Myocyte (in vitro differentiated cells): ENCODE measurements at regions not wholly inside any gene's neighbourhood (a gene's known extent, or its start where the extent isn't known, plus 50 kb on each side); places are given as distances from the start of the nearest gene placed in this dataset.

Experiments used
- DNase-seq: peaks from one replicate; pipeline ENCODE4 v3.0.0-alpha.2; 2012; ENCODE audit warnings: low read depth

DNA sequence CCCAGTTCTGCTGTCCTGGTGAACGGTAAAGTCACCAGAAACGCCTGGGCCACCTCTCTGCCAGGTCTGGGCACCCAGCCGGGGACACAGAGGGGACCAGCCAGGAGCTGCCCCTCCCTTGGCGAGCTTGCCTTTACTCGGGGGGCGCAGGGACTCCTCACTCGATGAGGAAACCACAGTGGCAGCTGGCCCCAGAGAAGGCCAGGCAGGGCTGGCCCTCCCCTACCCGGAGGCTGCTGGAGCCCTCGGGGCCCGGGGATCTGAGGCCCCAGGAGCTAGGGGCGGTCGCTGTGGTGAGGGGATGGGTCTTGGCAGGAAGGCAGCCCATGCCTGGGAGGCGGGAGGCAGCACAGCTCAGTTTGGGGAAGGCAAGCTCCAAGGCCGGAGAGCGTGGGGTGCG lies 80.4 kb upstream of the SLCO4A1 start:
- DNase-seq, result peak; percentile 83

DNA sequence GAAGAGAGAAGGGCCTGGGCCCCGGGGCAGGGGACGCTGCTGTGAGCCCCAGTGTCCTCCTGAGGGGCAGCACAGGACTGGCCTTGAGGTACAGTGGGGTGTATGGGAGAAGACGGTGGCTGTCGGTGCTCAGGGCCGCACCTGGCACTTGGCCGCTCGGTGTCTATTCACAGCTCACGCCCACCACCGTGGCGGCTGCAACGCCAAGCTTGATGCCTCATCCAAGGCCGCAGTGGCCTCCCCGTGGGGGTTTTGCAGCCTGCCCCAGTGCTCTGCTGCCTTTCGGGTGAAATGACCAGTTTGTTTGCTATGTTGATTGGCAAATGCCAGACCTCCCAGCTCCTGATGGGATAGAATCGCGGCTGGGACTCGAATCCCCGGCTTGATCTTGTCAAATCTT lies 79.5 kb upstream of the SLCO4A1 start:
- DNase-seq, result peak; percentile 67

DNA sequence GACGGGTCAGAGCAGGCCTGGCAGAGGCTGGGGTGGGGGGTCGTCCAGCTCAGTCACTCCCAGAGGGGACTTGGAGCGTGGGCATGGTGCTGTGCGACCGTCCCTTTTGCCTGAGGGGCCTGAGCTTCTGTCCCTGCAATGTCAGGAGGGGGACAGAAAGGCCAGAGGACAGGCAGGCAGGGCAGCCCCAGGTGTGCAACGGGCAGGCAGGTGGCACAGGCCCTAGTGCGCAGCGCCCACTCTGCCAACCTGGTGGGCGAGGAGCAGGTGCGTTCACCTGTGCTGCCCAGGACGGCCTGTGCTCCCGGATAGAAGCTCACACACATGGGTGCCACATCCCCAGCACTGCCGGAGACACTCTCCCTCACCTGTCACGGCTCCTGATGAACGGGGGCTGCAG lies 78.7 kb upstream of the SLCO4A1 start:
- DNase-seq, result peak; percentile 9

DNA sequence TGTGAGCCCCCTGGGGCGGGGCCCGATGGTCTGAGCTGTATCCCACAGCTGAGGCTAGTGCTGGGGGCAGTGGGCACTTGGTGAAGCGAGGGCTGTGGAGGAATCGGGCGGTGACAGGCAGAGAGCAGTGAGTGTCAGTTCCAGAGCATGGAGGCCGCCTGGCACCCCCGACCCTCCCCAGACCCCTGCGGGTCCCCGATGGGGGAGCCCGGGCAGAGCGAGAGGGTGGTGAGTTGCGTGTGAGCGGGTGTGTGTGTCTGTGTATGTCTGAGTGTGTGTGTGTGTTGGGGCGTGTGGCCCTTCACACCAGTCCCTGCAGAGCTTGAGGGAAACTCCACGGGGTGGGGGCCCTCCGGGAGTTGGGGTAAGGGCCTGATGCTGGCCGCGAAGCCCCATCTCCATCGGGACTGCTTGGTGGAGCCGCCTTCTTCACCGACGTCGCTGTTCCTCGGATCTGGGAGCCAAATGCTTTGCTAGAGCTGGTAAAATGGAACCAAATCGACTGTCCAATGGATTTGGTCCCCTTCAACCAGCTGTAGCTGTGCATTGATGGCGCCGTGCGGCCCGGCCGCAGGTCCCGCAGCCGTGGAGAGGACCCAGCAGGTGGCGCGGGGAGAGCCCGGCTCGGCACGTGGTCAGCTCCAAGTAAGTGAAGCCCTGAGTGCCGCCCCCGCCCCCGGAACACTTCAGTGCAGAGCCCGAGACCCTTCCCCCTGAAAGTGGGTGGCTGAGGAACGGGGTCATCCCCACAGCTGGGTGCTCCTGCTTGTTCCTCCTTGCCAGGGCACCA lies 77.7 kb upstream of the SLCO4A1 start:
- no peak for DNase-seq

DNA sequence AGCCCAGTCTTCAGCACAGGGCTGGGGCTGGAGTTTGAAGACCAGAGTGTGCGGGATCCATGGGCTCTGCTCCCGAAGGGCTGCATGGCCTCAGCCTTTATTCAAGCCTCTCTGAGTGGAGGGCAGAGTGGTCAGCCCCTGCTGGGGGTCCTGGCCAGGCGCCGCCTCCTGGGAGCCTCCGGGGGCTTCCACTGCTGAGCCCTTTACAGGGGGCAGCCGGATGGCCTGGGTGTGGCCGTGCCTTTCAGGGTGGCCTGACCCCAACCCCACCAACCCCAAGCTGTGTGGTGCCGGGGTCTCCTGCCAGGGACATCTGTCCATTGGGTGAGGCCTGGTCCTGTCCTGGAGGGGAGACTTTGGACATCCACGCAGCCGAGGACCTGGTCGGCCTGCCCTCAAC lies 76.0 kb upstream of the SLCO4A1 start:
- DNase-seq, result no peak

DNA sequence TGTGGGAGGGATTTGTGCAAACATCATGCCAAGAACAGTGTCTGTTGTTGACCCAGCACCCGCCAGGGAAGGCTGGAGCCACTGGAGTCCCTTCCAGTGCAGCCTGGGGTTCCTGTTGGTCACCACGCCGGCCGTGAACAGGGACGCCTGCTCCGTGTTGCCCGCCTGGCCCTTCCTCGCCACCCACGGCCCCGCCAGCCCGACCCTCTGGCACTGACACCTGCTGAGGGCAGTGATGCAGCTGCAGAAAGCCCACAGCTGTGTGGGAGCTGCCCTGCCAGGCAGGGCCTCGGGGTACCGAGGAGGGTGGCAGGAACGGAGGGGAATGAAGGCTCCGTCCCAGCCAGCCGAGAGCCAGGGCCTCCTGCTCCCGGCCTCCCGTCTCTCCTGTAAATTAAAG lies 75.5 kb upstream of the SLCO4A1 start:
- no peak for DNase-seq

DNA sequence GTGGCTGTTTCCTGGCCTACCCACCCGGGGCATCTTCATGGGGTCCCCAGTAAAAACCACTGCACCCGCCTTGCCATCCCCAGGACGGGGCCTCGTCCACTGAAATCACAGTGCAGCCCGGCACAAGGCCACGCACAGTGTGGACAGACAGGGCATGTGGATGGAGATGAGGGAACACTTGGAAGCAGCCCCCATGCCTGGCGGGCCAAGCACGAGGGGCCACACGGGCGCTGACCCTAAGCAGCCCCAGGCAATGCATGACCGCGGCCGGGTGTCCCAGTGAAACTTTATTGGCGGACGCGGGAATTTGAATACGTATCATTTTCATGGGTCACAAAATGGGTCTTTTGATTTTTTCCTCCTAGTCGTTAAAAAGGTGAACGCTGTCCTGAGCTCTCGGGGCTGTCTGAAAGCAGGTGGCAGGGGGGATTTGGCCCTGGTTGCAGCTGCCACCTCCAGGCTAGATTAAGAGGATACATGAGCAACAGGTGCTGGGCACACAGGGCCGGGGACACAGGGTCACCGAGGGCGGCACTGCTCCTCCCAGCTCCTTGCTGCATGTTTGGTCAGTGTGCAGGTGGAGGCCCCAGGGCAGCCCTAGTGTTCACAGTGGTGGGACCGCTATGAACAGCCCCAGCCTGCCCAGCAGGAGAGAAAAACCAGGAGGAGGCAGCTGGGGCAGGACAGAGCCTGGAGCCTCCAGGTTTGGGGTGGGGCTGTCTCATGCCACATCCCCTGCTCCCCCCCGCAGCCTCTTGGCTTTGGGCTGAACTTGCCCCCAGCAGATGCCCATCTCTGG lies 74.9 kb upstream of the SLCO4A1 start:
- DNase-seq, result peak; percentile 91

DNA sequence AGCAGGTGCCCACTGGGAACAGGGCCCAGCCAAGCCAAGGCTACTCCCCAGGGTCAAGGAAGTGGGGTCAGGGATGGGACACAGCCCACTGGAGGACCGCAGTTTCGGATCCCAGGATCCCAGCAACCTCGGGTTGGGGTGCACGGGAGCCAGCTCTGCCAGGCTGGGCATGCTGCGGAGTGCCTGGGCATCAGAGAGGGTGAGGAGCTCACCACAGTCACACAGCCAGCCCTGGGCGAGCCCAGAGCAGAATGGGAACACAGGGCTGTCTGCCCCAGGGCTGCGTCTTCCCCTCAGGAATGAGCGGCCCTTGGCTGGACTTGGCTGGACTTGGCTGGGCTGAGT lies 74.3 kb upstream of the SLCO4A1 start:
- no peak for DNase-seq

DNA sequence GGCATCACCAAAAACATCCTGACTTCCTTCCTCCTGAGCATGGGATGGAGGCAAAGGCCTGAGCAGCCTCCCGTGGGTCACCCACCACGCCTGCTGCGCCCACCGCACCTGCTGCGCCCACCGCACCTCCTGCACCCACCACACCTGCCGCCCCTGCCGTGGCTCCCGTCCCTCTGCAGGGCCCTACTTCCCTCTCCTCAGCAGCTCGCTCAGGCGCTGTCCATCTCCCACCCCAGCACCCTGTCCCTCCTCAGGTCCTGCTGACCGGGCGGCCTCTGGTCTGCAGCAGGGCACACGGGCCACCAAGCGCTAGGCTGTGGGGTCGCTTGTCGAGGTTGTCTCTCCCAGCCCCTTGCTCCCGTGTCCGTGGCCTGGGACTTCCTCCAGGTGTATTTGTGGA lies 72.7 kb upstream of the SLCO4A1 start:
- no peak for DNase-seq

DNA sequence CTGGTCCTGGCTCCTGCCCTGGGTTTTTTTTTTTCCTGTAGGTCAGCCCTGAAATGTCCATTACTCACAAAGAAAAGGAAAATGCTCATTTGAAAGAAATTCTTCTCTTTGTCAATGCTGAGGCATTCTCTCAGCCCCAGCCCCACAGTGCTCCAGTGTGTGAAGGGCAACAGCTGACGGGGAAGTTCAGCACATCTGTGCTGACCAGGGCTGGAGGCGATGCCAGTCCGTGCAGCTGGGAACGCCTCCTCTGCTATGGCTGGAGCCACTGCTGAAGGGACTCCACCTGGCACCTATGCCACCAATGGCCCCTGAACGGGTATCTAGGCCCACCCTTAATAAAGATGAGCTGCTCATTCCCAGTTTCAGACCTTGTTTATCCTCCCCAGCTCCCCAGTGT lies 71.9 kb upstream of the SLCO4A1 start:
- no peak for DNase-seq

DNA sequence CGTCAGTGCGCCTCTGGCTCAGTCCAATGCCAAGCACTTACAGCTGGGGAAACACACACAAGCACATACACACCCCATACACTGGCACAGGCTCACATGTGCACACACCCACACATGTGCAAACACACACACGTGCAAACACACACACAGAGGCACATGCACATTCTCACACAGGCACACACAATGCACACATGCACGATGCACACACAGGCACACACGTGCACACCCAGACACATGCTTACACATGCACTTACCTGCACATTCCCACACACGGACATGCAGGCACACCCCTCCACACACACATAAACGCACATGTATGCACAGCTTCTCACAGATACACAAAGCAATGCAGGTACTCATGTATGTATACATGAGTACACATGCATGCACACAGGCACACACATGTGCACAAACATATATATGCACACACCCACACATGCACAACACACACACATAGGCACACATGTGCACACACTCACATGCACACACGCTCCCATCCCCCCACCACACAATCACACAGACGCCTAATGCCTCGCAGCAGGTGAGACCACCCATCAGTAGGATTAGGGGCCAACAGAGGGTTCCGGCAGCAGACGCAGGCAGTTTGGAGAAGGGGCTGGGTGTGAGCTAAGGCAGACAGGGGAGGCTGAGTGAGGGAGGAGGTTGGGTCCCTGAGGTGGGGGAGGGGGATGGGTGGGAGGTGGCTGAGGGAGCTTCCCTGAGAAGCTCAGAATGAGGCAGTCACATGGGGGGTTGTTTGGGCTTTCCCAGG lies 71.2 kb upstream of the SLCO4A1 start:
- peak; percentile 64 for DNase-seq

DNA sequence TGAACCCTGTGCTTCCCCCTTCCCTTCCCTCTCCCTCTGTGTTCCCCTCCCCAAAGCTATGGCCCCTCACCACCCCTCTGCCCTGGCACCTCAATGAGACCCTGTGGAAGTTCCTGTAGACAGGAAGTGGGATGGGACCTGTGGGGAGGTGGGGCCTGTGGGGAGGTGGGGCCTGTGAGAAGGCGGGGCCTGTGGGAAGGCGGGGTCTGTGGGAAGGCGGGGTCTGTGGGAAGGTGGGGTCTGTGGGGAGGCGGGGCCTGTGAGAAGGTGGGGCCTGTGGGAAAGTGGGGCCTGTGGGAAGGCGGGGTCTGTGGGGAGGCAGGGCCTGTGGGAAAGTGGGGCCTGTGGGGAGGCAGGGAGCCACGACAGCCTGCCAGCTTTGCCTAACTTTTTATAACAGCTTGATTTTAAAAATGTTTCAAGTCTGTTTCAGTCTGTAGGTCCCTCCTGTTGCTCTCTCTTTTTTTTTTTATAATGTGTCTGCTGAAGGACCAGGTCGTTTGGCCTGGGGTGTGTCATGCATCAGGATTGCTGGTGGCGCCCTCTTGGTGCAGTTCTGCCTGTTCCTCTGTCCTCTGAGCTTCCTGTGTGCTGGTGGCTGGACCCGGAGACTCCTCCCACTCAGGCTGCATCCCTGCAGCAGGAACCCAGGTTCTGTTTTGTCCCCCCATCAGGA lies 70.5 kb upstream of the SLCO4A1 start:
- DNase-seq, result peak; percentile 78

DNA sequence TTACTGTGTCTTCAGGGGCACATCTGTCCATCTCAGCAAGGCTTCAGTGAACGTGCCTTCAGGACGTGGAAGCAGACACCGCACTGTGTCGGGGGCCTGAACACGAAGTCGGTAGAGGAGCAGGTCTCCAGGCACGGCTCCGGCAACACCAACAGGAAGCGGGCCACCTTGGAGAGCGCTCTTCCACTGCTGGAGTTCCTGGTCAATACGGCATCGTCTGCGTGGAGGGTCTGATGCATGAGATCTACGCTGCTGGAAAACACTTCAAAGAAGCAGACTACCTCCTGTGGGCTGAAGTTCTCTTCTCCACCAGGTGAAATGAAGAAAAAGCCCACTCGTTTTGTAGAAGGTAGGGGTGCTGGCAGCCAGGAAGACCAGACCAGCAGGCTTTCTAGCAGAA lies 69.3 kb upstream of the SLCO4A1 start:
- DNase-seq, result no peak

DNA sequence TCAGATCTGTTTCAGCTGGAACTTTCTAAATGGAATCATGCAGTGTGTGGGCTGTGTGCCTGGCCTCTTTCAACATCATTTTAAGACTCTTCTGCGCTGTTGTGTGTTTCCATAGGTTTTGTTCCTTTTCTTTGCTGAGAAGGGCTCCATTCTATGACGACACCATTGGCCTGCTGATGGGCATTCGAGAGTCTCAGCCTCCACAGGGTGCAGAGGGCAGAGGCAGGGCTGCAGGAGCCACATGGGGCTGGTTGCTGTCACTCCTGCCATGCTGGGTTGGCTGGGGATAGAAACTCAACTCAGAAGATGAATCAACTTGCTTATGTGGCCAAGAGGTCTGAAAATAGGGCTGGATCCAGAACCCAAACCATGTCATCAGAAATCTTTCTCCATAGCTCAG lies 68.5 kb upstream of the SLCO4A1 start:
- DNase-seq, result no peak

DNA sequence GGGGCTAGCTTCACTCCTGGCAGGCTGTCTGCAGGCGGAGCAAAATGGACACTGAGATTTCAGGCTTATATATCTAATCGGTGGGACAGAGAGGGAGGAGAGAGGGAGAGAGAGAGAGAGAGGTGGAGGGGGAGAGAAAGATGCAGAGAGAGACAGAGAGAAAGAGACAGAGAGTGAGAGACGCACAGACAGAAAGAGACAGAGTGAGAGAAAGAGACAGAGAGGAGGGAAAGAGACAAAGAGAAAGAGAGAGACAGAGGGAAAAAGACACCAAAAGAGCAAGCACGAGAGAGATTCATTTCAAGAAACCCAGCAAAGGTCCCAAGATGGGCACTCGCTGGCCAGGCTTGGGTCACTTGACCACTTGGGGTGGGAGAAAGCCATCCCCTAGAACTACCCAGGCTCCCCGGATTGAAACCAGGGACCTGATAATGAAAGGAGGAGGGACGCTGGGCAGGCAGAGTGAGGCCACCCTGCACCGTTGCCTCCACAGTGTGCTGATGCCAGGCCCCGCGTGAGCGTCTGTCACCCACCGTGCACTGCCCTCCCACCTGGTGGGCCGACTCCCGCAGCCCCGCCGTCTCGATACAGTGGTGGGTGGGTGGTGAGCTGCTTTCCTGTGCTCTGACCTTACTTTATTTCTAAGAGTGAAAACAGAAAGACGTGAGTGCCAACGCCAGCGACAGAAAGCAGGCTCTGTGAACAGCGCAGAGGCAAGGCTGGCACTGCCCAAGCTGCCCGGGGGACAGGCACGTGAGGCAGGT lies 67.9 kb upstream of the SLCO4A1 start:
- DNase-seq, result no peak

DNA sequence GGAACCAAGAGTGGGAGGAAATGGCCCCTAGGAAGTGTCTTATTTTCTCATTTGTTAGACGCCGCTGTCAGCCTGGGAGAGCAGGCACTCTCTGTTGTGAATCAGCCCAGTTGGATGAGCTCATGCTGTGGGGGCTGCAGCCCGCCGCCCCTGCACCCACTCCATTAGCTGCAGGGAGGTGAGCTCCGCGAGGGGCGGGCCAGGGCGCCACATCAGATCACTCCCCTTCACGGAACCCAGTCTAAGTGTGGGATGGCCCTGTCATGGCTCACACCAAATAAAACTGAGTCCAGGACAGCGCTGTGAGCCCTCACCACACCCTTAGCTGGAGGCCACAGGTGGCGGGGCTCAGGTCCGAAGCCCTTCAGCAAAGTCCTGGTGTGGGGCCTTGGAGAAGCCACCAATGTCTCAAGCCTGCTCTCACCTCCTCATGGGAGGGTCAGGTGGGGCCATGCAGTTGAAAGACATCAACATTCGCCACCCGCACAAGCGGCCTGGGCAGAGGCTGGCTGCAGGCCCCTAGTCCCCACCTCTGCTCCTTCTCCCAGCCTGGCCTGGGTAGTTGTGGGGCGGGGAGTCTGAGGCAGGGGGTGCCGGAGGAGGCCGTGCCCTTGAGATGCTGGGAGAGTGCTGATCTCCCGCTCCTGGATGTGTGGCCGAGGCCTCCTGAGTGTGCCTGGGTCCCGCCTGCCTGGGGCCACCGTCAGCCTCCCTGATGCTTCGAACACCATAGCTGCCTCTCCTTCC lies 66.2 kb upstream of the SLCO4A1 start:
- peak; percentile 44 for DNase-seq

DNA sequence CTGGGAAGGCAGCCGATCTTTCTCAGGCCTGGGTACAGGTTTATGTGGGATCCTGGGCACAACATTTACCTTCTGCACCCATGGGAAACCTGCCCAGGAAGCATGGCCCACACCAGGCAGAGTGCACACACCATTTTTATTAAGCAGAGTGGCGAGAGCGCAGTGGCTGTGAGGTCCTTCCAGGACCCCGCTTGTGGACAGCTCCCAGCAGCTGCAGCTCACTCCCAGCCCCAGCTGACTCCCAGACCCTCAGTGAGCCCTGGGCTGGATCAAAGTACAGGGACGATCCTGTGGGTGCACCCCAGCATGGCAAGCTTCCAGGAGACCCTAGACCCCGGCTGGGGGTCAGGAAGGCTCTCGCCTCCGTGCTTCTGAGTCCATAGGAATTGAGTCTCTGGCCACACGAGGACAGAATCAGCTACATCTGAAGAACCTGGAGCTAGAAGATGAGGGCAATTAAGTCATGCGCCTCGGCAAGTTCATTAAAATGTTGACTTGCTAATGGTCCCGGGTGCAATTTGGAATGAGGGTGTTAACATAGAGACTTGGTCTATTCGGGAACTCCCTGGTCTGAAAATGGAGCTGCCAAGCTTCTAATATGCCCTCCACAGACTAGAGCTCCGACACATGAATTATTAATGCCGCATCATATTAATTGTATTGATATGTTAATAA lies 65.4 kb upstream of the SLCO4A1 start:
- DNase-seq, result peak; percentile 67

DNA sequence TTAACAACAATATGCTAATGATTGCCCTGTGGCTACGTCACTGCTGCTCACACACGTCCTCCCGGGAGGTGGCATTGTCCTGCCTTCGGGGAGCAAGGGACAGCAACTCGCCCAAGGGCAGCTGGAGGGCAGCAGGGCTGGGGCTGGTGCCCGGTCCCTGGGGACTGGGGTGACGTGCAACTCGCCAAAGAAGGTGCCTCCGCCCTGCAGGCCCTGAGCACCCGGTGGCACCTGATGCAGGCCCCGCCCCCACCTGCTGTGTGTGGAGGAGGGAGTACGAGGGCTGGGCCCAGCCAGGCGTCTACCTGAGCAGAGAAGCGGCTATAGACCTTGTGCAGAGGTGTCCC lies 64.8 kb upstream of the SLCO4A1 start:
- DNase-seq, result peak; percentile 68

DNA sequence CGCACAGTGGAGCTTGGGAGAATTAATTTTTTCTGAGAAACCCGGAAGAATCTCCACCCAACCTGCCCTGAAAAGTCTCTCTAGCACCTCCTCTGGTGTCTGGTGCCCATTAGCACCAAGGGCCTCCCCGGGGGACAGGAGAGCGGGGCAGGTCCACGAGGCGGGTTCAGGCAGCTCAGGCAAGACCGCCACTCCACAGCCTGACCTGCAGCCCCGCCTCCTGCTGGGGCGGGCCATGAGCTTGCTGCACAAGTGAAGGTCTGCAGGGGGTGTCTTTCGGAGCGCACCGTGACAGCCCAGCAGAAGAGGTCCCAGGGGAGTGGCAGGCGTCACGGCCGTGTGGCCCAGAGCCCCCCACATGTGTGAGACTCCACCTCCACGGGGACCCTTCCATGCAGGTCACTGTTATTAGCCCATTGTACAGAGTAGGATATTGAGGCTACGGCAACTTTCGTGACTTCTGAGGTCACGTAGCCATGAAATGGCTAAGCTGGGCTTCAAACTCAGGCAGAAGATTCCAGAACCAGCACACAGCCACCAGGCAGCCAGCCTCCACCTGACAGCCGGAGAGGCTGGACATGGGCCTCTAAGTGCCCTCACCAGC lies 63.9 kb upstream of the SLCO4A1 start:
- peak; percentile 60 for DNase-seq
